GM21825 (cell line): ENCODE measurements at regions not wholly inside any gene's neighbourhood (a gene's known extent, or its start where the extent isn't known, plus 50 kb on each side); places are given as distances from the start of the nearest gene placed in this dataset.
"Not testable (repeated sequence)": the region's sequence is repeated elsewhere in the genome, so short reads cannot be mapped to it uniquely, and the experiment has no call there.

Experiments
- ATAC-seq: cut with Tn5 transposase; IDR thresholded peaks from one replicate; pipeline ENCODE4 v1.9.1; 2021; ENCODE audit warnings: mild to moderate bottlenecking, moderate library complexity; ENCODE audit not compliant: unreplicated experiment

- no peak for ATAC-seq
These were observed 188.1 kb downstream of the ACTR3B start for GRCh38 chr7:152947686-152948085.

GRCh38 chr7:152949253-152949652 is 189.7 kb downstream of the ACTR3B start:
- no peak for ATAC-seq

GRCh38 chr7:152949790-152950189 is 190.2 kb downstream of the ACTR3B start:
- ATAC-seq: no peak

- ATAC-seq: no peak
These were observed 196.5 kb downstream of the ACTR3B start for GRCh38 chr7:152956006-152956405.

- ATAC-seq: no peak
These were observed 200.1 kb downstream of the ACTR3B start for GRCh38 chr7:152959610-152960009.

GRCh38 chr7:152961796-152962195 is 202.2 kb downstream of the ACTR3B start:
- not testable (repeated sequence) for ATAC-seq

- ATAC-seq: no peak
These were observed 206.6 kb downstream of the ACTR3B start for GRCh38 chr7:152966189-152966588.

GRCh38 chr7:152967958-152968357 is 208.4 kb downstream of the ACTR3B start:
- no peak for ATAC-seq

- no peak for ATAC-seq
These were observed 209.0 kb downstream of the ACTR3B start for GRCh38 chr7:152968514-152968913.

GRCh38 chr7:152969335-152969734 is 209.8 kb downstream of the ACTR3B start:
- ATAC-seq: no peak

GRCh38 chr7:152969839-152970238 is 210.3 kb downstream of the ACTR3B start:
- ATAC-seq: no peak

GRCh38 chr7:152970481-152970880 is 210.9 kb downstream of the ACTR3B start:
- ATAC-seq: no peak

GRCh38 chr7:152974577-152974976 is 215.0 kb downstream of the ACTR3B start:
- ATAC-seq: no peak

GRCh38 chr7:152975076-152975475 is 215.5 kb downstream of the ACTR3B start:
- ATAC-seq: no peak

- no peak for ATAC-seq
These were observed 219.8 kb downstream of the ACTR3B start for GRCh38 chr7:152979376-152979775.

- ATAC-seq: no peak
These were observed 224.9 kb downstream of the ACTR3B start for GRCh38 chr7:152984421-152984820.

GRCh38 chr7:152986376-152986775 is 226.8 kb downstream of the ACTR3B start:
- ATAC-seq: no peak

- no peak for ATAC-seq
These were observed 228.1 kb downstream of the ACTR3B start for GRCh38 chr7:152987656-152988055.

- no peak for ATAC-seq
These were observed 230.4 kb downstream of the ACTR3B start for GRCh38 chr7:152989889-152990380.

GRCh38 chr7:152998420-152998819 is 238.9 kb downstream of the ACTR3B start:
- no peak for ATAC-seq

GRCh38 chr7:153002115-153002514 is 242.6 kb downstream of the ACTR3B start:
- no peak for ATAC-seq

- ATAC-seq: no peak
These were observed 243.0 kb downstream of the ACTR3B start for GRCh38 chr7:153002572-153002971.

- ATAC-seq: no peak
These were observed 244.8 kb downstream of the ACTR3B start for GRCh38 chr7:153004341-153004740.
